ENCODE measurements at regions not wholly inside any gene's neighbourhood (a gene's known extent, or its start where the extent isn't known, plus 50 kb on each side); places are given as distances from the start of the nearest gene placed in this dataset.

GRCh38 chr6:165183496-165184140 lies 125.8 kb downstream of the C6orf118 start:
- POLR2A ChIA-PET = no interaction called here
- H3K4me3 ChIP-seq (ENCODE audit: low read length) = no peak overlapping the region
- Mint-ChIP-seq H3K36me3 (no peaks in the 10 kb centered on the region), H3K9me3 (peaks cover 0 to 10% (median 5%) of the 10 kb centered on the region in 5 donors), H3K27me3 (no peaks in the 10 kb centered on the region), H3K27ac (no peak overlapping the region), H3K4me3 (no peak overlapping the region), H3K4me1 (no peaks in the 10 kb centered on the region)
- DNase-seq = no peak
- H3K36me3 ChIP-seq (ENCODE audit: insufficient read depth, low read length) = no peaks in the 10 kb centered on the region
- CTCF ChIA-PET = interaction anchor here (1.1 kb wide), 1 partner anchor 16 kb away, joined by 3 read pairs; no protein-coding TSS in a partner anchor
- no peak overlapping the region for H3K27ac ChIP-seq (ENCODE audit: low read depth, low read length)
- H3K27me3 ChIP-seq (ENCODE audit: insufficient read depth, low read length, poor library complexity, severe bottlenecking) = no peaks in the 10 kb centered on the region
- no peaks in the 10 kb centered on the region for H3K4me1 ChIP-seq (ENCODE audit: insufficient read depth, low read length)
- H3K9me3 ChIP-seq (ENCODE audit: low read length) = no peaks in the 10 kb centered on the region

- no peak overlapping the region for H3K27ac ChIP-seq (ENCODE audit: low read depth, low read length)
- Mint-ChIP-seq H3K4me1 (no peaks in the 10 kb centered on the region), H3K4me3 (no peak overlapping the region), H3K9me3 (peaks cover 0 to 10% (median 5%) of the 10 kb centered on the region in 5 donors), H3K27ac (no peak overlapping the region), H3K27me3 (peaks cover 0 to 1% of the 10 kb centered on the region in 2 donors), H3K36me3 (no peaks in the 10 kb centered on the region)
- no peaks in the 10 kb centered on the region for H3K36me3 ChIP-seq (ENCODE audit: insufficient read depth, low read length)
- H3K9me3 ChIP-seq (ENCODE audit: low read length) = no peaks in the 10 kb centered on the region
- H3K27me3 ChIP-seq (ENCODE audit: insufficient read depth, low read length, poor library complexity, severe bottlenecking) = no peaks in the 10 kb centered on the region
- H3K4me3 ChIP-seq (ENCODE audit: low read length) = no peak overlapping the region
- DNase-seq = no peak
- POLR2A ChIA-PET = no interaction called here
- CTCF ChIA-PET = interaction anchor here (1.1 kb wide), 1 partner anchor 16 kb away, joined by 3 read pairs; no protein-coding TSS in a partner anchor
- H3K4me1 ChIP-seq (ENCODE audit: insufficient read depth, low read length) = no peaks in the 10 kb centered on the region
Measured at GRCh38 chr6:165183071-165183470, 126.3 kb downstream of the C6orf118 start.

- Mint-ChIP-seq H3K27ac (no peak overlapping the region), H3K4me1 (no peaks in the 10 kb centered on the region), H3K9me3 (peaks cover 0 to 10% (median 5%) of the 10 kb centered on the region in 5 donors), H3K36me3 (no peaks in the 10 kb centered on the region), H3K27me3 (peaks cover 0 to 1% of the 10 kb centered on the region in 2 donors), H3K4me3 (no peak overlapping the region)
- H3K4me1 ChIP-seq (ENCODE audit: insufficient read depth, low read length) = no peaks in the 10 kb centered on the region
- H3K27ac ChIP-seq (ENCODE audit: low read depth, low read length) = no peak overlapping the region
- DNase-seq = no peak
- H3K27me3 ChIP-seq (ENCODE audit: insufficient read depth, low read length, poor library complexity, severe bottlenecking) = no peaks in the 10 kb centered on the region
- ChIA-PET POLR2A (no interaction called here), CTCF (no interaction called here)
- no peak overlapping the region for H3K4me3 ChIP-seq (ENCODE audit: low read length)
- H3K9me3 ChIP-seq (ENCODE audit: low read length) = no peaks in the 10 kb centered on the region
- no peaks in the 10 kb centered on the region for H3K36me3 ChIP-seq (ENCODE audit: insufficient read depth, low read length)
Measured at GRCh38 chr6:165181951-165182414, 127.4 kb downstream of the C6orf118 start.

GRCh38 chr6:165178056-165178455 lies 131.3 kb downstream of the C6orf118 start:
- Mint-ChIP-seq H3K9me3 (peaks cover 5 to 16% (median 8%) of the 10 kb centered on the region in 5 donors), H3K4me3 (no peak overlapping the region), H3K27me3 (peaks cover 0 to 1% of the 10 kb centered on the region in 2 donors), H3K4me1 (no peaks in the 10 kb centered on the region), H3K36me3 (no peaks in the 10 kb centered on the region), H3K27ac (no peak overlapping the region)
- Histone ChIP-seq H3K9me3 (ENCODE audit: low read length) (no peaks in the 10 kb centered on the region), H3K4me3 (ENCODE audit: low read length) (no peak overlapping the region), H3K27ac (ENCODE audit: low read depth, low read length) (no peak overlapping the region), H3K4me1 (ENCODE audit: insufficient read depth, low read length) (no peaks in the 10 kb centered on the region), H3K36me3 (ENCODE audit: insufficient read depth, low read length) (no peaks in the 10 kb centered on the region), H3K27me3 (ENCODE audit: insufficient read depth, low read length, poor library complexity, severe bottlenecking) (no peaks in the 10 kb centered on the region)
- POLR2A ChIA-PET = no interaction called here
- no peak for DNase-seq
- CTCF ChIA-PET = no interaction called here

GRCh38 chr6:165173484-165173883 lies 135.9 kb downstream of the C6orf118 start:
- Histone ChIP-seq H3K4me1 (ENCODE audit: insufficient read depth, low read length) (no peaks in the 10 kb centered on the region), H3K4me3 (ENCODE audit: low read length) (no peak overlapping the region), H3K9me3 (ENCODE audit: low read length) (no peaks in the 10 kb centered on the region), H3K36me3 (ENCODE audit: insufficient read depth, low read length) (no peaks in the 10 kb centered on the region), H3K27me3 (ENCODE audit: insufficient read depth, low read length, poor library complexity, severe bottlenecking) (no peaks in the 10 kb centered on the region), H3K27ac (ENCODE audit: low read depth, low read length) (no peak overlapping the region)
- H3K4me3 Mint-ChIP-seq = no peak overlapping the region
- ChIA-PET CTCF (no interaction called here), POLR2A (no interaction called here)
- no peak for DNase-seq
- peaks cover under 1 to 18% (median 7%) of the 10 kb centered on the region in 5 donors for H3K9me3 Mint-ChIP-seq
- no peaks in the 10 kb centered on the region for H3K4me1 Mint-ChIP-seq
- H3K36me3 Mint-ChIP-seq = no peaks in the 10 kb centered on the region
- peaks cover 0 to 1% of the 10 kb centered on the region in 2 donors for H3K27me3 Mint-ChIP-seq
- H3K27ac Mint-ChIP-seq = no peak overlapping the region

DNA sequence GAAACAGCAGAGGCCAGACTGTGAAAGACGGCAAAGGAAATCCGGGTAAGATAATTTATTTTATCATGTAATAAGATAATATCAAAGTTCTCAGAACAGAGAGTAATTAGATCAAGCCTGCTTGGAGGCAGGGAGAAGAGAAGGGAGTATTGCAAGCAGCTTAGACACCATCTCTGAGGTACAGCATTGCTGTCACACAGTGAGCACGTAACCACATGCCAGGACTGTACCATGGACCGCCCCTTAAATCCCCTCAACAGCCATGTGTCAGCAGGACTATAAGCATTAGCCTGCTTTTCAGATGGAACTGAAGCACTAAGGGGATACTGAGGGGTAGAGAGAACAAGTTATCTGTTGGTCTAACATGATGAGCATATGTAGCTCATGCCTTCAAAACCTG lies 141.5 kb downstream of the C6orf118 start:
- H3K27me3 ChIP-seq (ENCODE audit: insufficient read depth, low read length, poor library complexity, severe bottlenecking) = no peaks in the 10 kb centered on the region
- DNase-seq = no peak
- H3K4me3 Mint-ChIP-seq = no peak overlapping the region
- H3K27ac Mint-ChIP-seq = no peak overlapping the region
- H3K4me1 ChIP-seq (ENCODE audit: insufficient read depth, low read length) = no peaks in the 10 kb centered on the region
- no peak overlapping the region for H3K4me3 ChIP-seq (ENCODE audit: low read length)
- CTCF ChIA-PET = interaction anchor here (1.5 kb wide), 1 partner anchor 15 kb away, joined by 3 read pairs; no protein-coding TSS in a partner anchor
- no peaks in the 10 kb centered on the region for H3K9me3 ChIP-seq (ENCODE audit: low read length)
- POLR2A ChIA-PET = no interaction called here
- H3K27ac ChIP-seq (ENCODE audit: low read depth, low read length) = no peak overlapping the region
- H3K9me3 Mint-ChIP-seq = peaks cover 4 to 19% (median 13%) of the 10 kb centered on the region in 5 donors
- H3K27me3 Mint-ChIP-seq = no peaks in the 10 kb centered on the region
- H3K36me3 Mint-ChIP-seq = peaks cover 0 to 1% (median 0%) of the 10 kb centered on the region in 3 donors
- no peaks in the 10 kb centered on the region for H3K4me1 Mint-ChIP-seq
- H3K36me3 ChIP-seq (ENCODE audit: insufficient read depth, low read length) = no peaks in the 10 kb centered on the region

- Histone ChIP-seq H3K27ac (ENCODE audit: low read depth, low read length) (no peak overlapping the region), H3K4me3 (ENCODE audit: low read length) (no peak overlapping the region), H3K9me3 (ENCODE audit: low read length) (no peaks in the 10 kb centered on the region), H3K4me1 (ENCODE audit: insufficient read depth, low read length) (no peaks in the 10 kb centered on the region), H3K27me3 (ENCODE audit: insufficient read depth, low read length, poor library complexity, severe bottlenecking) (no peaks in the 10 kb centered on the region), H3K36me3 (ENCODE audit: insufficient read depth, low read length) (no peaks in the 10 kb centered on the region)
- CTCF ChIA-PET = interaction anchor here (1.5 kb wide), 1 partner anchor 16 kb away, joined by 3 read pairs; no protein-coding TSS in a partner anchor
- H3K27ac Mint-ChIP-seq = no peak overlapping the region
- DNase-seq = no peak
- no peaks in the 10 kb centered on the region for H3K27me3 Mint-ChIP-seq
- POLR2A ChIA-PET = no interaction called here
- no peak overlapping the region for H3K4me3 Mint-ChIP-seq
- peaks cover 0 to 1% (median 0%) of the 10 kb centered on the region in 3 donors for H3K36me3 Mint-ChIP-seq
- peaks cover 4 to 22% (median 13%) of the 10 kb centered on the region in 5 donors for H3K9me3 Mint-ChIP-seq
- no peaks in the 10 kb centered on the region for H3K4me1 Mint-ChIP-seq
Measured at GRCh38 chr6:165167311-165167710, 142.1 kb downstream of the C6orf118 start.

- no peaks in the 10 kb centered on the region for H3K27me3 Mint-ChIP-seq
- Histone ChIP-seq H3K9me3 (ENCODE audit: low read length) (no peaks in the 10 kb centered on the region), H3K36me3 (ENCODE audit: insufficient read depth, low read length) (no peaks in the 10 kb centered on the region), H3K27me3 (ENCODE audit: insufficient read depth, low read length, poor library complexity, severe bottlenecking) (no peaks in the 10 kb centered on the region), H3K27ac (ENCODE audit: low read depth, low read length) (no peak overlapping the region), H3K4me1 (ENCODE audit: insufficient read depth, low read length) (no peaks in the 10 kb centered on the region), H3K4me3 (ENCODE audit: low read length) (no peak overlapping the region)
- ChIA-PET CTCF (no interaction called here), POLR2A (no interaction called here)
- H3K4me1 Mint-ChIP-seq = no peaks in the 10 kb centered on the region
- H3K36me3 Mint-ChIP-seq = peaks cover 0 to 1% (median 0%) of the 10 kb centered on the region in 3 donors
- H3K9me3 Mint-ChIP-seq = peaks cover 4 to 24% (median 8%) of the 10 kb centered on the region in 5 donors
- no peak overlapping the region for H3K4me3 Mint-ChIP-seq
- DNase-seq = no peak
- no peak overlapping the region for H3K27ac Mint-ChIP-seq
Measured at GRCh38 chr6:165163519-165163918, 145.9 kb downstream of the C6orf118 start.
